ENCODE measurements at regions not wholly inside any gene's neighbourhood (a gene's known extent, or its start where the extent isn't known, plus 50 kb on each side); places are given as distances from the start of the nearest gene placed in this dataset.

GRCh38 chr2:123532994-123533393 lies 492.1 kb upstream of the CNTNAP5 start:
- TF ChIP-seq ATF1 (CRISPR knock-in tag; IDR thresholded peaks at IDR 0.05) (no peak), RELA (CRISPR knock-in tag; IDR thresholded peaks at IDR 0.05; ENCODE audit: borderline replicate concordance) (no peak), TCF7 (CRISPR knock-in tag; IDR thresholded peaks at IDR 0.05; ENCODE audit: low read depth) (no peak), SP1 (CRISPR knock-in tag; conservative IDR thresholded peaks at IDR 0.05) (no peak), CTCF (IDR thresholded peaks at IDR 0.05) (no peak), ZMAT4 (CRISPR knock-in tag; IDR thresholded peaks at IDR 0.05) (no peak)

Data from WTC11 (cell line).